ENCODE measurements at regions not wholly inside any gene's neighbourhood (a gene's known extent, or its start where the extent isn't known, plus 50 kb on each side); places are given as distances from the start of the nearest gene placed in this dataset.

- FAIRE-seq (no peak), DNase-seq (ENCODE audit: insufficient read length, low spot score) (no peak)
- no peak for TF ChIP-seq POLR2A (IDR thresholded peaks at IDR 0.05; ENCODE audit: low read depth, low read length)
Observed at GRCh38 chr15:100762913-100763834, 116.5 kb upstream of the ALDH1A3 start.

- no peak for TF ChIP-seq POLR2A (IDR thresholded peaks at IDR 0.05; ENCODE audit: low read depth, low read length)
- DNase-seq (ENCODE audit: insufficient read length, low spot score) (no peak), FAIRE-seq (no peak)
Observed at GRCh38 chr15:100763835-100764750, 115.5 kb upstream of the ALDH1A3 start.

- FAIRE-seq = no peak
- DNase-seq (ENCODE audit: insufficient read length, low spot score) = no peak
- no peak for TF ChIP-seq POLR2A (IDR thresholded peaks at IDR 0.05; ENCODE audit: low read depth, low read length)
Observed at GRCh38 chr15:100764778-100765466, 114.7 kb upstream of the ALDH1A3 start.

GRCh38 chr15:100765467-100766241, 114.0 kb upstream of the ALDH1A3 start:
- DNase-seq (ENCODE audit: insufficient read length, low spot score) (no peak), FAIRE-seq (no peak)
- TF ChIP-seq POLR2A (IDR thresholded peaks at IDR 0.05; ENCODE audit: low read depth, low read length) = no peak

DNA sequence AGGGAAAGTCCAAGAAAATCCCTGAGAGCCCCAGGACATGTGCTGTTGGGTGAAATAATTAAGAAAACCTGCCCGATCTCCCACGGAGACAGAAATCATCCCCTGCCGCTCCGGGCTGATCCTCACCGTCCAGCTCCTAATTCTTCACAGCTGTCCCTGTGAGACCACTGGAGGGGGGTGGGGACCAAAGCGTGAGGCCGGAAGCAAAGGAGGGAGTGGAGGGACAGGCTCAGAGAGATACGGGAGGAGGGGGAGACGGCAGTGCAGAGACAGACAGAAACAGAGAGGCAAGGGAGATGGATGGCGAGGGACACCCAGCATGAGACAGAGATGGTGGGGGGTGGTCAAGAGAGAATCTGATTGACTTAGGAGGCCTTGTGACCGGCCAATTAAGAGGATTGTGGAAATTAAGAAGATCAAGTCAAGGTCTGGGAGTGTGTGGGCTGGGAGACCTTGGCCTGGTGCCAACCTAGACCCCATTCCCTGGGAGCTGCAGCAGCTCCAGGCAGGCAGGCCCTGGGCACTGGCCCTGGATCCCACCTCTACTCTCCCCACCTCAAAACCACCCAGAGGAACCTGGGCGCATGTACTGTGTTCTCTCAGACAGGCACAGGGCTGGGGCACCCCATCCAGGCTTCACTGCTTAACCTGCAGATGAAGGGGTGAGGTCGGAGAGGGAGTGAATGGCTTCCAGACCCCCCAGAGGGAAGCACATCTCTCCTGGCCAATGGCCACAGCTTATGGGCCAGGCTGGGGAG, 113.2 kb upstream of the ALDH1A3 start:
- FAIRE-seq (no peak), DNase-seq (ENCODE audit: insufficient read length, low spot score) (no peak)
- TF ChIP-seq POLR2A (IDR thresholded peaks at IDR 0.05; ENCODE audit: low read depth, low read length) = no peak

DNA sequence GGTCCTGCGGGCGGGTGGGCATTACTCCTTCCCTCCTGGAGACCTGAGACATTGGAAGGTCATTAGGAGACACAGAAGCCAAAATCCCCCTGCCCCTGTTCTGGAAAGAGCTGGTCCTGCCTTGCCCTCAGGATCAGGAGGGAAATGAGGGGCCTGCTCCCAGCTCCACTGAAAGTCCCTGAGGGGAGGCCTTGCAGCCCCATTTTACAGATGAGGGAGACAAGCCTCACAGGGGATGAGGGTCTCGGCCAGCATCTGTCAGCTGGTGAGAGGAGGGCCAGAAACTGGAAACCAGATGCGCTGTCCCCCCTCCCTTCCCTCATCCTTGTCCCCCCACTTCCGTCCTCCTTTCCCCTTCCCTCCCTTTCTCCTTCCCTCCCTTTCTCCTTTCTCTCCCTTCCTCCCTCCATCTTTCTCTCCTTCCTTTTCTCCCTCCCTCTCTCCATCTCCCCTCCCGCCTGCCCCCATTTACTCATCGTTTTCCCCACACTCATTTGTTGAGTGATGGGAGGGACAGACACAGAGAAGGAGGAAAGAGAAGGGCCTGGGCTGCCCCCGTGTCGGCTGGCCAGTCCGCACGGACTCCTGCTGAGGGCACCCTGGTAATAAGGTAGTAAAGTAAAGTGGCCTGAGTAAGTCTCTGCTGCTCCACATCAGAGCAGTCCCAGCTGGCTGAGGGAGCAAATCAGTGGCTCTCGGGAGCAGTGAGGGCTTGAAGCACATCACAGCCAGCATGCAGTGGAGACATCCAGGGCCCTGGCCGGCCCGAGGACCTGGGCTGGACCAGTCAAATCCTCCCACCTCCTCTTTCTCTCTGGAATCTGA, 112.4 kb upstream of the ALDH1A3 start:
- DNase-seq (ENCODE audit: insufficient read length, low spot score) (no peak), FAIRE-seq (no peak)
- no peak for TF ChIP-seq POLR2A (IDR thresholded peaks at IDR 0.05; ENCODE audit: low read depth, low read length)

DNA sequence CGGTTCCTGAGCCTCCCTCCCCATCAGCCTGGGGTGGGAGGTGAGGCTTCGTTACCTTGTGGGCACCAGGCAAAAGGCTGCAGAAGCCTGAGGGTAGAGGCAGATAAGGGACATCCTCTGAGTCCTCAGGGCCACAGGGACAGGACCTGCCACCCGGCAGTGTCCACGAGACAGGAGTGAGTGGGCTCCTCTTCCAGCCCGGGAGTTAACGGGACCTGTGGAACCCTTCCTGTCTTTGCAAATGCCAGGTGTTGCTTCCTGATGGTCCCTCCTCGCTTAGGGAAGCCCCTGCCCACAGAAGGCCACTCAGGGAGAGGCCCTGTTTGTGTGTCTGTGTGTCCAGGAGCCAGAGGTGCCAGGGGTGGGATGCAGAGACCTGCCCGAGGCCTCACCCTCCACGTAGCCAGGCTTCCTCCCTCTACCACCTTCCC, 111.1 kb upstream of the ALDH1A3 start:
- TF ChIP-seq POLR2A (IDR thresholded peaks at IDR 0.05; ENCODE audit: low read depth, low read length) = no peak
- DNase-seq (ENCODE audit: insufficient read length, low spot score) (no peak), FAIRE-seq (no peak)

DNA sequence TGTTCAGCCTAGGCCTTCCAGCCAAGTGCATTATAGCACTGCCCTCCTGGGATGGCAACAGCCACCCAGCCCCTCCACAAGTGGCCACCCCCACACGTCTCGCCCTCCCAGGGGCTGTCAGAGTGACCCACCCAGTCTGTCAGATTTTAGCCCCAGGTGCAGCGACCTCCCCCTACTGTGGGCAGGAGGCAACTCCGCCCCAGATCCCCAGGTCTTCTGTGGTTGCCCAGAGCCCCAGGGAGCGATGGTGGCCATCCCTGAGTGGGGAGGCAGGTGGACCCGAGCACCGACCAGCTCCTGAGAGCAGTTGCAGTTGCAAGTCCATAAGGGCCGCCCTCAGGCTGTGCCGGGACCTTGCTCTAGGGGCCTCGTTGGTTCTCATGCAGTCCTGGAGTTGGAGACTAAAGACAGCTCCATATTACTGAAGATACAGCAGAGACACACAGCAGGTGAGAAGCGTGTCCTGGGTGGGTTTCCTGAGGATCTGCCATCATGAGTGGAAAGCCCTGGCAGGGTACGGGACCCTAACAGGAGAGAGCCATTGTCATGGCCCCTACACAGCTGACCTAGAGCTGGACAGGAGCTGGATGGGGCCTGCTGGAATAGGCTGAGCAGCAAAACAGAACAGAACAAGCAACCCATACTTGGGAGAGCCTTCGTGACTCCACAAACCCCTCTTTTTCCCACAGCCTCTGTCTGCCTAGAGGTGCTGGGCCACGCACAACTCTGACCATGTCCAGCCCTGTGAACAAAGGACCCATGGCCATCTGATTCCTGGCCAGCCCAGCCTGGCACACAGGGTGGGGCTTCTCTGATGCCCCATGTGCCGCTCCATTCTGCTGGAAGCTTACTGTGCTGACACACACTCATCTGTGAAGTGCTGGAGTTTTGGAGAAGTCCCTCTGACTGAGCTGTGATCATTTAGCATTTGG, 110.3 kb upstream of the ALDH1A3 start:
- FAIRE-seq = no peak
- no peak for TF ChIP-seq POLR2A (IDR thresholded peaks at IDR 0.05; ENCODE audit: low read depth, low read length)
- DNase-seq (ENCODE audit: insufficient read length, low spot score) = no peak

DNA sequence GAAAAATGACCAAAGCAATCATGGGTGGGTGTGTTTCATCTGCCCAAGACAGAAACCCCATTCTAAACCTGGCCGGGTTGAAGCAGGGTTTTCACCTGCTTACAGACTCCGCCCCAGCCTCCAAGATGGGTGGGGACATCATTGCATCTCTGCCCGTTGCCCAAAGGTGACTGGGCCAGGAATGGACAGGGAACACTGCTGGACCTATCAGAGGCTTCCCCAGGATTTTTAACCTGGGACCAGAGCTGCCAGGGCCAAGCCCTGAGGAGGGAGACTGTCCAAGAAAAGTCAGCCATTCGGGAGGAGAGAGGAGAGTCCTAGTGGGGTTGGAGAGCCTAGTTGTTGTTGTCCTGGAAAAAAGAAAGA, 109.7 kb upstream of the ALDH1A3 start:
- no peak for DNase-seq (ENCODE audit: insufficient read length, low spot score)
- no peak for TF ChIP-seq POLR2A (IDR thresholded peaks at IDR 0.05; ENCODE audit: low read depth, low read length)

DNA sequence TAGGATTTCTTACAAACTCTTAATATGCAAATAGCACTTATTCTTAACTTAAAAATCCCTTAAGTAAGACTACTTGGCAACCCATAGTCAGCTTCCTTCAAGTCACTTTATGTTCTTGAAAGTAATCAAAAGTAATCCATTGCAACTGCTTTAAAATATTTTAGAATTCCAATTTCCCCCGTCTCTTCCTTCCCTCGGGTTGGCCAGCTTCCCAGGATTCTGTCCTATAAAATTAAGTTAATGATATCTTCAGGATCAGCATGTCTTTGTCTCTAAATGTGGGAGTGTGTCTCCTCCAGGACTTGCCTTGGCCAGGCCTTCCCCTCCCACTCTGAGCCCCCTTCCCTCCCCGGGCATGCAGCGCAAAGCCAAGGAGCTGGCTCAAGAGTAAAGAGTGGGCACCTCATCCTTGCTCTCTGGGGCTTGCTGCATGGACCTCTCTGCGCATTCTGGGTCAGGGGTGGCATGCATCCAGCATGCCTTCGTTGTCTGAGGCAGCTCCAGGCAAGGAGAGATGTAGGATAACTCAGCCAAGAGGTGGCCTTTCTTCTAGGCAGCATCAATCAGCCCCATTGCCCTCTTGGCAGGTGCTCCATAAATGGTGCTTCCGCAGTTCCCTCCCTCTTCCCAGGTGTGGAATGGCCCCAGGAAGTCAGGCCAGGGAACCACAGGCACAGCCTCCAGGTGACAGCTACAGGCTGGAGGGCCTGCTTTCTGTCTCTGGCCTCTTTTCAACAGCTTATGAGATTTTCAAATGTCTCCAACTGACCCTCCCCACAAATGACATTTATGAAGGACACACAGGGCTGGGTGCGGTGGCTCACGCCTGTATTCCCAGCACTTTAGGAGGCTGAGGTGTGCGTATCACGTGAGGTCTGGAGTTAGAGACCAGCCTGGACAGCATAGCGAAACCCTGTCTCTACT, 108.7 kb upstream of the ALDH1A3 start:
- DNase-seq (ENCODE audit: insufficient read length, low spot score) = no peak
- no peak for TF ChIP-seq POLR2A (IDR thresholded peaks at IDR 0.05; ENCODE audit: low read depth, low read length)

More for the DNA sequence above, 109.7 kb upstream of the ALDH1A3 start:
- FAIRE-seq = no peak

More for the DNA sequence above, 108.7 kb upstream of the ALDH1A3 start:
- FAIRE-seq = no peak
